Skeletal muscle cell (primary cell): ENCODE measurements at regions not wholly inside any gene's neighbourhood (a gene's known extent, or its start where the extent isn't known, plus 50 kb on each side); places are given as distances from the start of the nearest gene placed in this dataset.
A peak's percentile ranks its signal among the peaks of the same experiment; 100 is the strongest.

Source experiments
- DNase-seq: peaks from one replicate; pipeline ENCODE4 v3.0.0-alpha.2; 2010; ENCODE audit warnings: low read depth
- H3K4me3 ChIP-seq: 2 replicates; pipeline ENCODE4 v1.5.1; 2011; ENCODE audit warnings: low read depth, mild to moderate bottlenecking, control low read depth, low read length, moderate library complexity

DNA sequence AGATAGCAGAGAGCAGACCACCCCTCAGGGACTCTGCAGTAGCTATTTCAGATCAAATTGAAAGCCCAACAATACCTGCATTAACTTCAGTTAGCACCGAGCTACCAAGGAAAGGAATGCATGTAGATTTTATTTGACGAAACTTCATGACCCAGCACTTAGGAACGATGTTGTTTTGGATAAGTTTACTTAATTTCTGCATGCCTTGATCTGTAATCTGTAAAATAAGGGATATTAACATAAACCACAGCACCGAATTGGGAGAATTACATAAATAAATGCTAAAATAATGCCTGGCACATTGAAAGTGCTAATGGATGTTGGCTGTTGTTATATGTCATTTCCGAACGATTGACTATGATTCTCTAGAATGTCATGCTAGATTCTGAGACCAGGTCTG, 435.8 kb upstream of the CLINT1 start:
- no peak for DNase-seq
- H3K4me3 ChIP-seq = no peak overlapping the region

DNA sequence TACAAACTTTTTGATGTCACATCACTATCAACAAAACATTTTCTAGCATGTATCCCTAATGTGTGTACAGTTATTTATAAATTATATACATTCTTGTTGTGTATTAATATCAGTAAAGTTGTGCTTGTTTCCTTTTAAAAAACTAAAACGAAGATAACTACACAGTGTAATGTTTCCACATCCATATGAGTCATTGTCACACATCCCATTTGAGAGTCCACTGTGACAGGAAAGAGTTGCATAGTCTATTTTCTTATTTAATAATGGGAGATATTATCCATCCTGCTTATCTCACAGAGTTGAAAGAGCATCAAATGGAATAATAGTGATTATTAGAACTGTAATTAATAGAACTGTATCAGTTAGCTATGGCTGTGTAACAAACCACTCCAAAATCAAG, 434.0 kb upstream of the CLINT1 start:
- H3K4me3 ChIP-seq = no peak overlapping the region
- DNase-seq = no peak

DNA sequence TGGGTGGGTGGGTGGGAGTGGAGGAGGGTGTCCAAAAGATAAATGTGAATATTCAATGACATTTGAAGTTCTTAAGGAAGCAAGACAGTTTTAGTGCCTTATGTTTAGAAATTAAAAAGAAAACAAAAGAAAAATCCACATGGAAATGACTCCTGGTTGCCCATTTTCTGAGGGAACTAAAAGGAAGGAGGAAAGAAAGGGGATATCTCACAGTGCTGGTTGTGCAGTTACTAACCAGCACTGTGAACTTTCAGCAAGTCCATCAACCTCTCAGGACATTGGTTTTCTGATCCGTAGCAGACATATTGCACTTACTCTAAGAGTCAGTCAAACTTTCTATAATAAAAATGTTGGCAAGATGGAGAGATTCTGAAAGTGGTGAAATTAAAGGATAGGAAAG, 431.0 kb upstream of the CLINT1 start:
- no peak for DNase-seq
- H3K4me3 ChIP-seq = no peak overlapping the region

DNA sequence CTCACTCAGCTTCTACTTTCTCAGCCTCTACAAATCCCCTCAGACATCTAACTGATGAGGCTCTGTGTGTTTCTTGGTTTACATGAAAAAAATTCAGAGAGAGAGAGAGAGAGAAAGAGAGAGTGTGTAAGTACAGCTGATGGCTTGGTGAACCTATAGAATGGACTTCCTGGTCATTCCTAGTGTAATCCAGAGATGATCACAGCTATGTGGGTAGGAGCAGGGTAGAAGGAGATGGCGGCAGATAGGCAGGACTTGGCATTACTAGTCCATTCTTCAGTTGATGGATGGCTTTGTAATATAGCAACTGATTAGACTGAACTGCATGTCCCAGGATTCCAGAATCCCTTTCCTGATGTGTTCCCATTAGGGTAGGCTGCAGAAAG, 429.3 kb upstream of the CLINT1 start:
- H3K4me3 ChIP-seq = no peak overlapping the region
- no peak for DNase-seq

DNA sequence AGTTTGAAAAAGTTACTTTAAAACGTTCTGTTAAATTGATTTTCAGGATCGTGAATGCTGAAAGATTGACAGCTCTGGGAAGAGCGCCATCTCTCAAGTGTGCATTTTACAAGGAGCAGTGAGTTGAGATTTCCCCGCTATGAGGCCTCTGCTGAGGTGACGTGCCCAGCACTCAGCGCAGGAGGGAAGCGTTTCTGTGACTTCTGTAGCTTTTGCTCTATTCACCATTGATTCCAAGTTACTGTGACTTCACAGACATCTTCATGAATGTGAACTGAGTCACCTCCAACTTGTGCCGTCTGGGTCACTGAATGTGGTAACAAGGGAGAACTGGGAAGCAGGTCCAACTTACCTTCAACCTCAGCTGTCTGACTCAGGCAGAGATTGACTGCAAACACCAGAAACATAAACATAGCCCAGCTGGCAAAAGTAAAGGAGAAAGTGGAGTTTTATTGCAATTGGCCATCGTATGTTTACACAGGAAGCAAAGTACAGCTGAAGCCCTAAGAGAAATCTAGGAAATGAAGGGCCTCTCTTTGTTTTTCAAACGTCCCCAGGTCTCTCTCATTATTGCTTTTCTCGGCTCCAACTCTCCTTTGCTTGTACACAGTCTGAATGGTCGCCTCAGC, 428.8 kb upstream of the CLINT1 start:
- H3K4me3 ChIP-seq = no peak overlapping the region
- peak; percentile 92 for DNase-seq

DNA sequence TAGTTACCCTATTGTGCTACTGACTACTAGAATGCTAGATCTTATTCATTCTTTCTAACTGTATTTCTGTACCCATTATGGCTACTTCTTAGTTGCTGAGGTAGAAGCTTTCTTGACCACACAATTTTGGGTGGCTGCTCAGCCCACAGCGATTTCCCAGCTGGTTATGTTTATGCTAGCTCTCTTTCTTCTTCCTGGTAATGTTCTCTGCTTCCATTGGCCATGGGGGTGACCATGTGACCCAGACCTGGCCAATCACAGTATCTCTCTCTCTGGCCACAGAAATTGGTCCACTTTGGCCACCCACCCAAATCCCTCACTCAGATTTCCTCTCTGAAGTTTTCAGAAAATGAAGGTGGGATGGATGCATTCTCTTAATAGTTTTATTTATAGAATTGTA, 427.9 kb upstream of the CLINT1 start:
- no peak for DNase-seq
- H3K4me3 ChIP-seq = no peak overlapping the region

DNA sequence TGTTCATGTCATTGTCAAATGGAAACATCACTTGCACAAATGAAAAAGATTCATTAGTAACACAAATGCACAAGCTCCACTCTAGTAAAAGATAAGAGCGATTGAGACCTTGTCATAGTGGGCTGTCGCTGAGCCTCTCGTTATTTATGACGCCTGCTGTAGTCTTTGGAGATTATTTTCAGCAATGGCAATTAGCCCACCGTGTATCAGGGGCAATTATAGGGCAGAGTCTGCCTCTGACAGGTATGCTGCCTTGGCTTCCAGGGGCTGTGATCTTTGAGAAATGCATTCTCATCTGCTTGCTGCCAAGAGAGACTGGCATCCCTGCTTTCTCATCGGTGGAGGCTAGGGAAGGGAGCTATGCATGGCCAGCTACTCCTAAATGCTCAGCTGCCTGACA, 426.8 kb upstream of the CLINT1 start:
- DNase-seq = no peak

DNA sequence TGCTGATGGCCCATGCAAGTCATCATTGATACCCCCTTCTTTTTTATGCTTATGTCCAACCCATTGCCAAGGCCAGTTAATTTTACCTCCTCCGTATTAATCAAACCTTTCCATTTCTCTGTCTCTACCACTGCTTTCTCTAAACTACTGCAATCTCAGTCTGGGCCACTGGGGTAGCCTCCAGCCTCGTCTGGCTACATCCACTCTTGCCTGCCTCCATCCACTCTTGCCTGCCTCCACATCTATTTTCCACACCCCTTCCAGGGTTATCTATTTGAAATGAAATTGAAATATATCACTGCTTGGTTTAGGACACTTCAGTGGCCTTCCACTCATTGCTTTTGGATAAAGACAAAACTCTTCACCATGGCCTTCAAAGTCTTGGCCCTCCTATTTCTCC, 425.3 kb upstream of the CLINT1 start:
- no peak for DNase-seq
- no peak overlapping the region for H3K4me3 ChIP-seq

More for the DNA sequence above, 426.8 kb upstream of the CLINT1 start:
- no peak overlapping the region for H3K4me3 ChIP-seq

DNA sequence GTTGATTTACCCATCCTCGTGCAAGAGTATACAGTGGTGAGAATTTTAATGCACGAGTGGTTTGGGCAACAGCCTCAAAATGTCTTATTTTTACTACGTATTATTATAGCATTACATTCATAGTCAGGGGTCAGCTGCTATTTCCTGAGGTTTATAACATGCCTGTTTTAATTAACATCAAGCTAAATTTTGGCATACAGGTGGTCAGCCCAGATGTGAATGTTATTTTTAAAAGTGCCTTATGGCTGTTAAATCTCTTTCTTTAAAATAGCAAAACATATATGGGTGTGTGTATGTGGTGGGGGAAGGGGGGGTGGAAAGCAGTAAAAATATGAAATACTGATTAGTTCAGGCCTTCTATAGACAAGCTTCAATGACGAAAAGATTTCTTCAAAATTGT, 424.5 kb upstream of the CLINT1 start:
- no peak overlapping the region for H3K4me3 ChIP-seq
- no peak for DNase-seq

DNA sequence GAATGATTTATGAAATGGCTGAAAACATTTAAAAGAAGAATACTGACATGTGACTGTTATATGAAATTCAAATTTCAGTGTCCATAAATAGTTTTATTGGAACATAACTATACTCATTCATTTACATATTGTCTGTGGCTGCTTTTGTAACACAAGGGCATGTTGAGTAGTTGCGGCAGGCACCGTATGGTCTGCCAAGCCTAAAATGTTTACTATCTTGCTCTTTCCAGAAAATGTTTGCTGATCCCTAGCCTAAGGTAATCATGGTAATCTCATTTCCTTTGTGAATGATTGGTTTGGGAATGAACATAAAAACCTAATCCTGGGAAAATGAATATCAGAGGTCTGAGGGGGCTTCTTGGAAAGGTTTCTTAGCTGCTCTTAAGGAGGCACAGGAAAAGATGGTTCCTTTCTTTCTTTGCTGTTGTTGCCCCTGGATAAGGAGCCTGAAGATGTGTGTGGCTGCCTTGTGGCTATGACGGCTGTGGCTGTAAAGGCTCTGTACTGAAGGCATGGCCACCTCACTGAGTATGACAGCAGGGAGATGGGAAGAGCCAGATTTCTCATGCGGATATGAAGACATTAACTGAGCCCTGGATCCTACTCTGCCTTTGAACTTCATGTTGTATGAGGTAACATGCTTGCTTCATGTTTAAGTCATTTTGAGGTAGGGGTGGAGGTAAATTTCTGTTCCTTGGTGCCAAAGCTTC, 419.4 kb upstream of the CLINT1 start:
- H3K4me3 ChIP-seq = no peak overlapping the region
- no peak for DNase-seq

DNA sequence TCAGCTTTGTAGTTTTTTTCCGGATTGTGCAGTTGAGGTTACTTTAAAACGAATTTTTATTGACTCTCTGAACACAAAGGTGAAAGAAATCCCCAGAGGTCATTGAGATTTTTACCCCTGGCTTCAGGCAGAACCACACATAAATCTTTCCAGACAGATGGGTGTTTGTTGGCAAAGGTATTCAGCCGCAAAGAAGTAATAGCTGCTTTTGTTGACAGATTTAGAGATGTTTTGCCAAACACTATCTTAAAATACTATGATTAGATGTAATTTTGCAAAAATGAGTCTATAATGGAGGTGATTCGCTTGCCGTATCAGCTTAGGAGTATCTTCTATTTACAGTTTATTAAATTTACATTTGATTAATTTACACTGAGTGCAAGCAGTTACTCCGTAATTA, 418.3 kb upstream of the CLINT1 start:
- no peak overlapping the region for H3K4me3 ChIP-seq
- DNase-seq = no peak

DNA sequence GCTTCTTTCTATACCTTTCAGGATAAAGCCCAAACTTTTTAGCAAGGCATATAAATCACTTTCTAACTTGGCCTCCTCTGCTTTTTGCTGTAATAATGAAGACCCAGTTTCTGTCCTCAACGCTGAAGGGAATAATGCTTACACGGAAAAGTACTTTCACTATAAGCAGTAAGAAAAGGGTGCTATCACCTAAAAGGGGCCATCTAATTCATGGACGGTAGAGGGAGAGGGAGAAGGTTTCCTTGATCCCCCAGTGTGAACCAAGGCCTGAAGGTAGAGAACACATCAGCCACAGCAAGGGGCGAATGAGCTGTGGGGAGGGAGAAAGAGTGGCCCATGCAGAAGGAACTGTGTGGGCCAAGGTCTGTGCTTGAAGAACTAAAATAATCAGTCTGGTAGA, 417.7 kb upstream of the CLINT1 start:
- DNase-seq = no peak
- no peak overlapping the region for H3K4me3 ChIP-seq

DNA sequence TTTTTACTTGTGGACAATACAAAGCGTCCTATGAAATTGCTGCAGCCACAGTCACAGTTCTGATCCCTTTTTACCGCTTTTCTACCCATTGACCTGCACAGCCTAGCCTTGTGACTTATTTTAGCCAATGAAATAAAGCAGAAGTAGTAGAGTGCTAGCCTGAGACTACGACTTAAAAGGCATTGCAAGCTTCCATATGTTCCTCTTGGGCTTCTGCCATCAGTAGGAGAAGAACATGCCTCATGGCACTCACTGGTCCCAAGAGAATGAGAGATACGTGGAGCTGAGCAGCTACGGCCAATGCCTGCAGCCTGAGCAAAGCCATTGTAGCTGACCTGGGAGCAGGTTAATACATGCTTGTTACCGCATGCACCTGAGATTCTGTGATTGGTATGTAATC, 416.6 kb upstream of the CLINT1 start:
- no peak overlapping the region for H3K4me3 ChIP-seq
- no peak for DNase-seq

DNA sequence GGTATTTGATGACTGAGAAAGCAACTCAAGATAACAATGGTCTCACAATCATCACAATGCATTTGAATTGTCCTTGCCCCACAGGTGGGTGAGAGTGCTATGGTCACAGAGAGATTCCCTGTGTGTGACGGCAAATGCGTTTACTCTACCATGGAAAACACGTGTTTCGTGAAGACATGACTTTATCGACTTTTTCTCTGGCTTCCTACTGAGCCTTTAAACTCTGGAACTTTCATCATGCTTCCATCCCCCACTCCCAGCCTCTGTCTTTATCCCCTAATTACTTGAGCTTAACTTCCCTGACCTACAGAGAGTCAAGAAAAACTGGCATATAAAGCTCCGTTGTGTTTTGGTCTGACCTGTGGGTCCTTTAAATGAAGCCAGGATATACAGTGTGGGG, 414.1 kb upstream of the CLINT1 start:
- no peak overlapping the region for H3K4me3 ChIP-seq
- DNase-seq = no peak

DNA sequence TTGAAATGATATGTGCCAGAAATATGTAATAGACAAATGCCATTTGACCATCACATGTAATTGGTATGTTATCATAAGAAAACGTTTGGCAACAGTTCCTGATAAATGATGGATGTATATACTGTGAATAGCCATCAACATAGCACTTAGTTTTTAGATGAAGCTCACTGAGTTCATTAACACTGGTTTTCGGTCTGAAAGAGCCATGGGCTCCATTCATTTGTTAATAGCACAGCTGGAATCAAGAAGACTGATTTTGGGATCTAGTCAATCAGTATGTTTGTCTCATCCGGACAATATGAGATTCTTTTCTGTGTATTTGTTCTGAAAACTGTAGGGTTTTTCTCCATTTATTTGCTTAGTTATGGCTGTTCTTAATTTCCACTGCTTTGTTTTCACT, 413.5 kb upstream of the CLINT1 start:
- no peak for DNase-seq
- H3K4me3 ChIP-seq = no peak overlapping the region

DNA sequence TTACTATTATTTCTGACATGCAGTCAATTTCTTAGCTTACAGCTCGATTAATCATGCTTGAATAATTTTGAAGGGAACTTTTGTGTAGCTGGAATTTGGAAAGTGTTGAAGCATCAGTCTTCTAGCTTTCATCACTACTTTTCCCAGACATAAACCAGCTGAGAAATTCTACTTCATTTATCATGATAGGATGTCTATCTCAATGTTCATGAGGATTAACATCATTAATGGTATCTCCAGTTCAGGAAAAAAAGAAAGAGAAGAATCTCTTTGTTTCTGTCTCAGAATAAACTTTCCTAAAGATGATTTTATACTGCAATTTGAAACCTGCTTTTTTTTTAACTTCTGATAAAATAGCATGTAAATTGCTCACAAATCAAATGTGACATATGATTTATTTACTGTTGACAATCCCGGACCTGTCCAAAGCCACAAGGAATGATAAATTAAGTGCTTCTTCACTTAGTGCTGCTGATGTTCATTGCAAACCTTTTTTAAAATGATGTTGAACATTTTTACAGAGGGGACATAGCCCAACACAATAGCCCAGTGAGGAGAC, 412.1 kb upstream of the CLINT1 start:
- no peak overlapping the region for H3K4me3 ChIP-seq
- no peak for DNase-seq

DNA sequence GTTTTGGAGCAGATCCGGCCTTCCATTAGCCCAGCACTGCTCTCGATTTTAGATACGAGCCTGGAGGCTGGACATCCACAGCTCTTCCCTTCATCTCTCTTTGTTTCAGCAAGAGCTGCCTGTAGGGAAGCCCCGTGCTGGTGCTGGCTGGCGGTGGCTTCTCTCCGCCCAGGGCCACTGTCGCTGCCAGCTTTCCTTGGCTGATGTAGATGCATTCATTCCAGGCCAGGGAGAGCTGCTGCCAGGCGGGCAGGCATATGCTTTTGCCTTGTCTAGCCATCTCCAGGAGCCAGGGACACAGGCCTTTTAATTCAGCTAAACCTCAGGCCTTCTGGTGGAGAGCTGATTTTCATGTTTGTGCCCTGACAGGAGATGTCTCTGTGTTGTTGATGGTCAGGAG, 409.3 kb upstream of the CLINT1 start:
- no peak overlapping the region for H3K4me3 ChIP-seq
- DNase-seq = no peak

DNA sequence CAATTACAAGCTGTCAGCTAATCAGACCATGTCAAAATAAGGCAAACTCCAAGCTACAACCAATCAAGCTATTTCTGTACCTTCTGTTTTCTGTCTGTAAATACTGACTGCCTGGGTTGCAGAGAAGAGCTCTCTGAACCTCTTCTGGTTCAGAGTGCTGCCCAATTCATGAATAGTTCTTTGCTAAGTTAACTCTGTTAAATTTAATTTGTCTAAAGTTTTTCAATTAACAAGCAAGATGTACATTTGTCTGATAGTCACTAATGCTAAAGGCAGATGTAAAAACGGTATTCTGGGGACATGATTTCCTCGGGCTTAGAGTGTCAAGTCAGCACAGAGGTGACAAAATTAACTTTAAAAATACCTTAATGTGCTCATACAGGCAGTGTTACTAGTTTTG, 408.3 kb upstream of the CLINT1 start:
- no peak for DNase-seq
- H3K4me3 ChIP-seq = no peak overlapping the region

DNA sequence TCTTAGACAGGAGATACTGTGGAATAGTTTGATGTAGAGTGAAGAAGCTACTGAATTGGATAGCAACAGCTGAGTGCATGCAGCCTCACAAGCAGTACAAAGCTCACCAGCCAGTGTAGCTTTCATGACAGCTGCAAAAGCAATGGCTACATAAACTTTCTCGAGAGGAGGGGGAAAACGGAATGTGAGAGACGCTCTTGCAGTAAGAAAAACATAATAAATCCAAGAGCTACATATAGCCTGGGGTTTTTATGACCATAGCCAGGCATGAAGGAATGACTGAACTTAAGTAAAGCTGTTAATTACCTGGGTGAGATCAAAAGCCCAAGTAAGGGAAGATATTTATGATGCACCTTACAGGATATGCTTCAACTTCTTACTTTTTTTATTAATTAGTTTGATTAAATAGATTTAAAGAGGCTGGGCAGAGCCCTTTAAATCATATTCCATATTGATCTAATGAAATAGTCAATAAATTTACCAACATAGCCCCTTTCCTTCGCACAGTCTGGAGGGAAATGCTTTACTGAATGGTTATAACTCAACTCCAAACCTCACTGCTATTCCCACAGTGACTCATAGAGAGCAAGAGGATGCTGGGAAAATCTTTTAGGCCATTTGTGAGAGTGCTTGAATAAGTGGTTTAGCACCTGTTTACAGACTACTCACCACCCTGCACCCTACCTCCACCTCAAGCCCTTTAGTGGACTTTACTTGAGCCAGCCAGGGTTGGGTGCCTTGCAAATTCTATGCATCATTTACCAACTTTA, 407.2 kb upstream of the CLINT1 start:
- DNase-seq = no peak
- H3K4me3 ChIP-seq = no peak overlapping the region

DNA sequence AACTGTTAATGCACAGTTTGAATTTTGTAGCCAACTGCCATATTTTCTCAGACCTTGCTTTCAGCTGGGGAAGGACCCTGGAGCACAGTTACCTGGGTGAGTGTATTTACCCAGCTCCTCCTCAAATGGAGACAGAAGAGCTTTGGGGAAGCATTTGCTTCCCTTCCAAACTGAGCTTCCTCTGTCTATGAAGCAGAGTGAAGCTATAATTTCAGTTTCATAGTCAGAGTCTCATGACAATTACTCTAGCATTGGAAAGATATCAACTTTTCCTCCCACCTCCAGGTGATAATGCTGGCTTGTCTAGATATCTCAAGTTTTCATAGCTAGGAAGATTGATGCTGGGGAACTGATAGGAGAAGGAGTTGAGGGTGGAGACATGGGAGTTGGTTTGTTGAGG, 406.4 kb upstream of the CLINT1 start:
- H3K4me3 ChIP-seq = no peak overlapping the region
- DNase-seq = no peak

DNA sequence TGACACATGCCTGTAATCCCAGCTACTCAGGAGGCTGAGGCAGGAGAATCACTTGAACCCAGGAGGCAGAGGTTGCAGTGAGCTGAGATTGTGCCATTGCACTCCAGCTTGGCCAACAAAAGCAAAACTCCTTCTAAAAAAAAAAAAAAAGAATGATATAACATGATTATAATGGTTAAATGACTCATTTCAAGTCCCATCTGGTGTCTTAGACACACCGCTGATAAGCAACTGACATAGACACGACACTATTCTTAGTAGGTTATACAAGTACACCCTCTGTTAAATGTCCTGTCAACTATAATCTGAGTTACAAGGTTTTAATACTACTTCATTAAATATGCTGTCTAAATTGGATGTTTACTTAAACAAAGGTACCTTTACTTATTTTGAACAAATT, 405.3 kb upstream of the CLINT1 start:
- no peak overlapping the region for H3K4me3 ChIP-seq
- no peak for DNase-seq
